ENCODE measurements at regions not wholly inside any gene's neighbourhood (a gene's known extent, or its start where the extent isn't known, plus 50 kb on each side); places are given as distances from the start of the nearest gene placed in this dataset.

DNA sequence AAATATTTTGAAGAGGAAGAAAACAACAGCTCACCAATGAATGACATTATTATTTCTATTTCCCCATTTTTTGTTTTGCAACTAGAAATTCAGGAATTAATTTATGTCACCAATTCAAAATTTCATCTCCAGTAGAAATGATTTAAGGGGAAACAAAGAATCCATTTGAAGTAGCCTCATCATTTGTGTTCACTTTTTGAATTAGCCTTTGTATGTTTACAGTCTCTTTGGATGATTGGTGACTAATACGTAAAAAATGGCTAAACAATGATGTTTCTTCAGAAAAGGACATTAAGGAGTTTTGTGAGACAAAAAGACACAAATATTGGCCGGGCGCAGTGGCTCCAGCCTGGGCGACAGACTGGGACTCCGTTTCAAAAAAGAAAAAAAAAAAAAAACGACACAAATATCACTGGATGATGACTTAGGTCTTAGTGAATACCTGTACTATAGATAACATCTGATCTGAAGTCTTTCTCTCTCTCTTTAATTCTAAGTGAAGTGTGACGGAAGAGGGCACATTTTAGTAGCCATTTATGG, 313.2 kb downstream of the PIK3C3 start:
- TF ChIP-seq POLR2A (IDR thresholded peaks at IDR 0.05; ENCODE audit: low read depth) (no peak), EP300 (IDR thresholded peaks at IDR 0.05) (no peak), POLR2AphosphoS5 (IDR thresholded peaks at IDR 0.05) (no peak)
- TF ChIP-seq, protein P1, sequence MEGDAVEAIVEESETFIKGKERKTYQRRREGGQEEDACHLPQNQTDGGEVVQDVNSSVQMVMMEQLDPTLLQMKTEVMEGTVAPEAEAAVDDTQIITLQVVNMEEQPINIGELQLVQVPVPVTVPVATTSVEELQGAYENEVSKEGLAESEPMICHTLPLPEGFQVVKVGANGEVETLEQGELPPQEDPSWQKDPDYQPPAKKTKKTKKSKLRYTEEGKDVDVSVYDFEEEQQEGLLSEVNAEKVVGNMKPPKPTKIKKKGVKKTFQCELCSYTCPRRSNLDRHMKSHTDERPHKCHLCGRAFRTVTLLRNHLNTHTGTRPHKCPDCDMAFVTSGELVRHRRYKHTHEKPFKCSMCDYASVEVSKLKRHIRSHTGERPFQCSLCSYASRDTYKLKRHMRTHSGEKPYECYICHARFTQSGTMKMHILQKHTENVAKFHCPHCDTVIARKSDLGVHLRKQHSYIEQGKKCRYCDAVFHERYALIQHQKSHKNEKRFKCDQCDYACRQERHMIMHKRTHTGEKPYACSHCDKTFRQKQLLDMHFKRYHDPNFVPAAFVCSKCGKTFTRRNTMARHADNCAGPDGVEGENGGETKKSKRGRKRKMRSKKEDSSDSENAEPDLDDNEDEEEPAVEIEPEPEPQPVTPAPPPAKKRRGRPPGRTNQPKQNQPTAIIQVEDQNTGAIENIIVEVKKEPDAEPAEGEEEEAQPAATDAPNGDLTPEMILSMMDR (IDR thresholded peaks at IDR 0.05) = no peak
- no peak overlapping the region for H3K4me3 ChIP-seq
- H3K4me1 ChIP-seq = peaks cover 0 to 28% (median 18%) of the 10 kb centered on the region in 4 donors
- no peaks in the 10 kb centered on the region for H3K36me3 ChIP-seq
- 71% methylated on average over 7 of the region's 7 CpGs for WGBS
- H3K9me3 ChIP-seq = no peaks in the 10 kb centered on the region
- H3K27ac ChIP-seq (replicated peaks in 1 of 4) = no peak overlapping the region
- intact Hi-C loops (cut with DNase I) = no loop called here
- no peaks in the 10 kb centered on the region for H3K27me3 ChIP-seq
- DNase-seq (ENCODE audit: extremely low spot score) = no peak

DNA sequence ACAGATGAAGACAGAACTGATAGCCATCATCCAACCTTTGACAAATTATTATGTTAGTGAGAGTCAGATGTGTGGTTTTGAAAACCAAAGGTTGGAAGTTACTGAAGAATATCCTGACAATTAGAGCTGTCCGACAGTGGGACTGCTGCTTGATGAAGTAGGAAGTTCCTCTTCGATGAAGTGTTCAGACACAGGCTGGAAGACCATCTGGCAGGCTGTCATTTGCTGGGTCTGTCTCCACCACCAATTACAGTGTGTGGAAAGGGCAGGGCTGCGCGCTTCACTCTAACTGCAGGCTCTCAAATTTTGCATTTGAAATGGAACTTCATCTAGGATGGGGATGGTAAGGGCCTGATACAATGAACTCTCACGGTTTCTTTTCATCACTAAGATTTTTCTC, 313.8 kb downstream of the PIK3C3 start:
- Histone ChIP-seq H3K36me3 (no peaks in the 10 kb centered on the region), H3K27ac (replicated peaks in 1 of 4) (no peak overlapping the region), H3K9me3 (no peaks in the 10 kb centered on the region), H3K4me3 (no peak overlapping the region), H3K4me1 (peaks cover 0 to 23% (median 13%) of the 10 kb centered on the region in 4 donors), H3K27me3 (no peaks in the 10 kb centered on the region)
- intact Hi-C loops (cut with DNase I) = no loop called here
- WGBS = 64% methylated on average over 5 of the region's 5 CpGs
- no peak for TF ChIP-seq POLR2A (IDR thresholded peaks at IDR 0.05; ENCODE audit: low read depth)
- no peak for TF ChIP-seq POLR2AphosphoS5 (IDR thresholded peaks at IDR 0.05)
- TF ChIP-seq, protein P1 (IDR thresholded peaks at IDR 0.05) = no peak
- TF ChIP-seq EP300 (IDR thresholded peaks at IDR 0.05) = no peak
- no peak for DNase-seq (ENCODE audit: extremely low spot score)

DNA sequence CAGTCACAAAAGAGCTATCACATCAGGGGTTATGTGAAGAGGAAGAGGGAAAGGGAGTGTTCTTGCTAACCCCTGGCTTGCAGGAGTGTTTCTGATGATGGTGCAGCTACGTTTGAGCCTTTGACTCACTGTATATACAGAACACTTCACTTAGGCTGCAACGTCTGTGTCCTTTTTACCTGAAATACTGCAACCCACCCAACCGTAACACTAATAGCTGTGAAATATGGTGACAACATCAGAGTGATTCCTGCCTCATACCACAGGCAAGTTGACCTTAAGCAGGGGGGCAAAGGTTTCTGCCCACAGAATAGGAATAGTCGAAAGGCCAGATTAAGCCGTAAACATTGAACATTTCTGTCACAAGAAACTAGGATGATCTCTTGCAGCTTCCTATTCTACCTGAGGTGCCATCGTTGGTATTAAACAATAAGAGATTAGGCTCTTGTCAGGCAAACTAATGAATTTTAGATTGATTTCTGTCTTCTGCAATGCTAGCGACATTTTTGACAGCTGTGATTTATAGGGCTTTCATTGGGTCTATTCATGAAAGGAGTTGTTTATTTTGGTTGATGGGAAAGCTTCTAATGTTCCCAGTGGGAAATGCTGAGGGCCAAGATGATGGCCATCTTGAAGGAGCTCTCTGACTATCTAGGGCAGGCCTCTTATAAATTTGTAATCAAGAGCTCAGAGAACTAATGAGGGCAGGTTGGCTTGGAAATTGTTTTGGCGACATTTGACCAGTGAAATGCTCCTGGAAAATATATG, 316.8 kb downstream of the PIK3C3 start:
- DNase-seq (ENCODE audit: extremely low spot score) = no peak
- TF ChIP-seq POLR2AphosphoS5 (IDR thresholded peaks at IDR 0.05) (no peak), POLR2A (IDR thresholded peaks at IDR 0.05; ENCODE audit: low read depth) (no peak), EP300 (IDR thresholded peaks at IDR 0.05) (no peak)
- TF ChIP-seq, protein P1 (IDR thresholded peaks at IDR 0.05) = no peak
- H3K27ac ChIP-seq (replicated peaks in 1 of 4) = no peak overlapping the region
- H3K36me3 ChIP-seq = no peaks in the 10 kb centered on the region
- 61% methylated on average over 8 of the region's 8 CpGs for WGBS
- no peaks in the 10 kb centered on the region for H3K9me3 ChIP-seq
- intact Hi-C loops (cut with DNase I) = loop anchor here (10.0 kb wide), 1 partner anchor 157 kb away; no protein-coding TSS in a partner anchor
- H3K27me3 ChIP-seq = no peaks in the 10 kb centered on the region
- H3K4me3 ChIP-seq = no peak overlapping the region
- peaks cover 7 to 27% (median 24%) of the 10 kb centered on the region in 4 donors for H3K4me1 ChIP-seq

DNA sequence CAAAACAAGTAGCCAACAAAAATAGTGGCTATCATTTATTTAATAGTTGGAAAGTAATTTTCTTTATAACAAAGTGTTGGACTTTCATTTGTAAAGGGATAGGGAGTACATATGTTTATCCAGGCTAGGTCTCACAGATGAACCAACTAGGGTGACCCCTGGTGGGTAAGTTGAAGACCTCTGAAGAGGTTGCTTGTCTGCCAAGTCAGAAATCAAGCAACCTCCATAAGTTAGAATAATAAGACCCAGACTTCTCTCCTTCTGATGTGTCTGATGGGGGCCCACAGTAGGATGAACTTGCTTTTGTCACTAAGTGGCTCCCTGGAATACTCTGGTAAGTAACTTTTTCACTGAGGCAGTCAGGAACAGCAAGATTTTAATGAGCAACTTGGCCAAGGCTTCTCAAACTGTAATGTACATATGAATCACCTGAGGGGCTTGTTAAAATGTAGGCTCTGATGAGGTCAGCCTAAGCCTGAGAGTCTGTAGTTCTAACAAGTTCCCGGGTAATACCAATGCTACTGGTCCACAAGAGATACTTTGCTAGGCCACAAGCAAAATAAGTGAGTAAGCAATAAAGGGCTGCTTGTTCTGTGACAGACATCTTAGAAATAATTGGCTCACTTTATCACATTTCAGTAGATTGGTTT, 319.6 kb downstream of the PIK3C3 start:
- Histone ChIP-seq H3K4me3 (no peak overlapping the region), H3K9me3 (no peaks in the 10 kb centered on the region), H3K27ac (replicated peaks in 1 of 4) (peak overlapping the region in 1 of 4 donors; percentile 29), H3K4me1 (peaks cover 7 to 30% (median 26%) of the 10 kb centered on the region in 4 donors), H3K36me3 (no peaks in the 10 kb centered on the region), H3K27me3 (no peaks in the 10 kb centered on the region)
- DNase-seq (ENCODE audit: extremely low spot score) = no peak
- intact Hi-C loops (cut with DNase I) = loop anchor here (10.0 kb wide), 1 partner anchor 160 kb away; no protein-coding TSS in a partner anchor
- no peak for TF ChIP-seq POLR2A (IDR thresholded peaks at IDR 0.05; ENCODE audit: low read depth)
- WGBS = 44% methylated on average over 1 of the region's 1 CpG

DNA sequence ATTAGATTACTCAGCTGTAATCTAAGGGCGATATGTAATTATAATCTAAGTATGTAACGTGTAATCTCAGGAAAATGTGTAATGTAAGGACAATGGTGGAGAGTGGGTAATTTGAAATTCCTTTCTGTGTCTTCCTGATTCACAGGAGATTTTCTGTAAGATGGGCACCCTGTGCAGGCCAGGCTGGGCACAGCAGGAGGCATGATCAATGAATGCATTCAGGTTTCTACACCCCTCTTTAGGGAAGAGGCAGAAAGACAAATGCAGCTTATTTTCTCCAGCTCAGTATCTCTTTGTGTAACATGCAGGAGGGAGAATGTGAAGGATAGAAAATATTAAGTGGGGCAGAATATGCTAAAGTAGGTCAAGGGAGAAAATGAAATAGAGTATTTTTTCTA, 320.1 kb downstream of the PIK3C3 start:
- H3K27me3 ChIP-seq = no peaks in the 10 kb centered on the region
- no peak overlapping the region for H3K4me3 ChIP-seq
- H3K9me3 ChIP-seq = no peaks in the 10 kb centered on the region
- no peak for TF ChIP-seq POLR2AphosphoS5 (IDR thresholded peaks at IDR 0.05)
- TF ChIP-seq POLR2A (IDR thresholded peaks at IDR 0.05; ENCODE audit: low read depth) = no peak
- TF ChIP-seq, protein P1 (IDR thresholded peaks at IDR 0.05) = no peak
- TF ChIP-seq EP300 (IDR thresholded peaks at IDR 0.05) = no peak
- DNase-seq (ENCODE audit: extremely low spot score) = no peak
- H3K36me3 ChIP-seq = no peaks in the 10 kb centered on the region
- intact Hi-C loops (cut with DNase I) = loop anchor here (10.0 kb wide), 1 partner anchor 160 kb away; no protein-coding TSS in a partner anchor
- peak overlapping the region in 1 of 4 donors; percentile 29 for H3K27ac ChIP-seq (replicated peaks in 1 of 4)
- 77% methylated on average over 2 of the region's 2 CpGs for whole genome bisulfite sequencing
- peaks cover 7 to 30% (median 26%) of the 10 kb centered on the region in 4 donors for H3K4me1 ChIP-seq
